K562 (cell line): ENCODE measurements at regions not wholly inside any gene's neighbourhood (a gene's known extent, or its start where the extent isn't known, plus 50 kb on each side); places are given as distances from the start of the nearest gene placed in this dataset.

Experiments used
- CBX5 ChIP-seq: IDR thresholded peaks from 2 replicates; pipeline ENCODE4 v1.6.1; 2014; ENCODE audit warnings: low read depth, borderline replicate concordance
- FOXP1 ChIP-seq: sonication (generic); formaldehyde crosslinking; IDR thresholded peaks from 2 replicates; pipeline ENCODE4 v1.8.0; 2022; ENCODE audit warnings: mild to moderate bottlenecking, missing genetic modification reagents
- GABPA ChIP-seq: fragments of 200-800 bp; sonication (Bioruptor generic); conservative IDR thresholded peaks from 2 replicates; pipeline ENCODE4 v1.6.1; 2016; ENCODE audit warnings: low read depth, missing genetic modification characterization, missing compliant biosample characterization
- KLF13 ChIP-seq: fragments of 450-650 bp; IDR thresholded peaks from 2 replicates; pipeline ENCODE4 v1.6.1; 2016; ENCODE audit warnings: missing genetic modification characterization, low read depth, mild to moderate bottlenecking, missing compliant biosample characterization, moderate library complexity, borderline replicate concordance
- ZBTB7A ChIP-seq: IDR thresholded peaks from 2 replicates; pipeline ENCODE4 v1.6.1; 2011; ENCODE audit warnings: low read depth, mild to moderate bottlenecking, low read length, moderate library complexity, borderline replicate concordance; ENCODE audit not compliant: control insufficient read depth
- ZMIZ1 ChIP-seq, 2 experiments: fragments of 150-350 bp in 1 of 2; IDR thresholded peaks; 2 replicates each; pipeline ENCODE4 v1.6.1; 2012 to 2016; ENCODE audit warnings: low read depth in 2 of 2, low read length in 2 of 2, mild to moderate bottlenecking in 1 of 2, moderate library complexity in 1 of 2
- ZZZ3 ChIP-seq: fragments of 450-650 bp; IDR thresholded peaks from 2 replicates; pipeline ENCODE4 v1.6.1; 2016; ENCODE audit warnings: antibody characterized with exemption, mild to moderate bottlenecking, moderate library complexity
- TF ChIP-seq, protein P1 (sequence below): fragments of 250-450 bp; sonication (Bioruptor Pico); IDR thresholded peaks from 2 replicates; pipeline ENCODE4 v1.5.0; 2022; ENCODE audit warnings: mild to moderate bottlenecking

- TF ChIP-seq ZZZ3 = no peak
- TF ChIP-seq GABPA (tag) = no peak
- TF ChIP-seq, protein P1, sequence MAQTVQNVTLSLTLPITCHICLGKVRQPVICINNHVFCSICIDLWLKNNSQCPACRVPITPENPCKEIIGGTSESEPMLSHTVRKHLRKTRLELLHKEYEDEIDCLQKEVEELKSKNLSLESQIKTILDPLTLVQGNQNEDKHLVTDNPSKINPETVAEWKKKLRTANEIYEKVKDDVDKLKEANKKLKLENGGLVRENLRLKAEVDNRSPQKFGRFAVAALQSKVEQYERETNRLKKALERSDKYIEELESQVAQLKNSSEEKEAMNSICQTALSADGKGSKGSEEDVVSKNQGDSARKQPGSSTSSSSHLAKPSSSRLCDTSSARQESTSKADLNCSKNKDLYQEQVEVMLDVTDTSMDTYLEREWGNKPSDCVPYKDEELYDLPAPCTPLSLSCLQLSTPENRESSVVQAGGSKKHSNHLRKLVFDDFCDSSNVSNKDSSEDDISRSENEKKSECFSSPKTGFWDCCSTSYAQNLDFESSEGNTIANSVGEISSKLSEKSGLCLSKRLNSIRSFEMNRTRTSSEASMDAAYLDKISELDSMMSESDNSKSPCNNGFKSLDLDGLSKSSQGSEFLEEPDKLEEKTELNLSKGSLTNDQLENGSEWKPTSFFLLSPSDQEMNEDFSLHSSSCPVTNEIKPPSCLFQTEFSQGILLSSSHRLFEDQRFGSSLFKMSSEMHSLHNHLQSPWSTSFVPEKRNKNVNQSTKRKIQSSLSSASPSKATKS (CRISPR knock-in tag) = no peak
- TF ChIP-seq FOXP1 (CRISPR knock-in tag) = no peak
- TF ChIP-seq ZMIZ1 (IDR thresholded peaks at IDR 0.05; ENCODE audit: low read depth in 2 of 2, low read length in 2 of 2) = no peak
- TF ChIP-seq KLF13 (tag) = no peak
- TF ChIP-seq ZBTB7A = no peak
- TF ChIP-seq CBX5 = no peak
Observed at GRCh38 chr1:222307621-222308020, 240.3 kb downstream of the HHIPL2 start.
